Stimulated activated naive B cell treated with anti-CD40 and anti-IgM and Interleukin-4, amounts not matched to agents 10 μg/mL and 1 μg/mL and 100 μg/mL, for 72 hours (primary cell): ENCODE measurements at regions not wholly inside any gene's neighbourhood (a gene's known extent, or its start where the extent isn't known, plus 50 kb on each side); places are given as distances from the start of the nearest gene placed in this dataset.

Experiments used
- ATAC-seq, 2 donors: fragments of 150-1000 bp; cut with Tn5 transposase; replicated peaks; 2 replicates each; pipeline ENCODE4 v1.10.0; 2021; ENCODE audit warnings: moderate library complexity in 1 of 2
- DNase-seq: peaks from one replicate; pipeline ENCODE4 v3.0.0; 2021
- H3K27ac Mint-ChIP-seq: one replicate; pipeline ENCODE4 v1.8.0; 2022; ENCODE audit warnings: mild to moderate bottlenecking, mixed read lengths
- H3K27me3 Mint-ChIP-seq, 2 donors: one replicate each; pipeline ENCODE4 v1.8.0; 2022; ENCODE audit warnings: mixed read lengths in 2 of 2
- H3K36me3 Mint-ChIP-seq, 2 donors: one replicate each; pipeline ENCODE4 v1.8.0; 2022; ENCODE audit warnings: mixed read lengths in 2 of 2, mild to moderate bottlenecking in 1 of 2
- H3K4me1 Mint-ChIP-seq, 2 donors: one replicate each; pipeline ENCODE4 v1.8.0; 2022; ENCODE audit warnings: mixed read lengths in 2 of 2, mild to moderate bottlenecking in 1 of 2
- H3K4me3 Mint-ChIP-seq, 2 donors: one replicate each; pipeline ENCODE4 v1.8.0; 2022; ENCODE audit warnings: mild to moderate bottlenecking in 2 of 2, mixed read lengths in 2 of 2, moderate library complexity in 1 of 2
- H3K9me3 Mint-ChIP-seq, 2 donors: one replicate each; pipeline ENCODE4 v1.8.0; 2022; ENCODE audit warnings: mixed read lengths in 2 of 2, mild to moderate bottlenecking in 1 of 2

GRCh38 chr20:57808264-57809070, 98.7 kb upstream of the PMEPA1 start:
- Mint-ChIP-seq H3K27ac (no peak overlapping the region), H3K4me1 (no peaks in the 10 kb centered on the region), H3K36me3 (no peaks in the 10 kb centered on the region), H3K27me3 (peaks cover 37 to 40% of the 10 kb centered on the region in 2 donors), H3K9me3 (no peaks in the 10 kb centered on the region), H3K4me3 (no peak overlapping the region)
- ATAC-seq (no peak), DNase-seq (no peak)

- Mint-ChIP-seq H3K4me1 (no peaks in the 10 kb centered on the region), H3K9me3 (no peaks in the 10 kb centered on the region), H3K4me3 (no peak overlapping the region), H3K36me3 (no peaks in the 10 kb centered on the region), H3K27me3 (peaks cover 37 to 39% of the 10 kb centered on the region in 2 donors), H3K27ac (no peak overlapping the region)
- DNase-seq = no peak
- ATAC-seq = no peak
Observed at GRCh38 chr20:57807401-57808263, 97.8 kb upstream of the PMEPA1 start.

- Mint-ChIP-seq H3K4me3 (no peak overlapping the region), H3K4me1 (no peaks in the 10 kb centered on the region), H3K27me3 (peaks cover 32 to 36% of the 10 kb centered on the region in 2 donors), H3K27ac (no peak overlapping the region), H3K36me3 (no peaks in the 10 kb centered on the region), H3K9me3 (no peaks in the 10 kb centered on the region)
- peak in 1 of 2 donors; percentile 21 for ATAC-seq
- no peak for DNase-seq
Observed at GRCh38 chr20:57806975-57807374, 97.2 kb upstream of the PMEPA1 start.

- Mint-ChIP-seq H3K27ac (no peak overlapping the region), H3K36me3 (no peaks in the 10 kb centered on the region), H3K9me3 (no peaks in the 10 kb centered on the region), H3K4me3 (no peak overlapping the region), H3K4me1 (no peaks in the 10 kb centered on the region), H3K27me3 (peaks cover 29 to 33% of the 10 kb centered on the region in 2 donors)
- DNase-seq (no peak), ATAC-seq (no peak)
Observed at GRCh38 chr20:57806476-57806875, 96.7 kb upstream of the PMEPA1 start.

GRCh38 chr20:57805747-57806146, 95.9 kb upstream of the PMEPA1 start:
- H3K9me3 Mint-ChIP-seq = no peaks in the 10 kb centered on the region
- no peaks in the 10 kb centered on the region for H3K36me3 Mint-ChIP-seq
- no peaks in the 10 kb centered on the region for H3K4me1 Mint-ChIP-seq
- H3K27me3 Mint-ChIP-seq = peaks cover 22 to 32% of the 10 kb centered on the region in 2 donors
- ATAC-seq (no peak), DNase-seq (no peak)
- no peak overlapping the region for H3K4me3 Mint-ChIP-seq
- no peak overlapping the region for H3K27ac Mint-ChIP-seq

GRCh38 chr20:57804470-57805250, 94.8 kb upstream of the PMEPA1 start:
- ATAC-seq = no peak
- Mint-ChIP-seq H3K27ac (no peak overlapping the region), H3K9me3 (no peaks in the 10 kb centered on the region), H3K36me3 (no peaks in the 10 kb centered on the region), H3K27me3 (peaks cover 22 to 32% of the 10 kb centered on the region in 2 donors), H3K4me1 (no peaks in the 10 kb centered on the region), H3K4me3 (no peak overlapping the region)
- DNase-seq = no peak

- Mint-ChIP-seq H3K36me3 (no peaks in the 10 kb centered on the region), H3K4me1 (no peaks in the 10 kb centered on the region), H3K27me3 (peaks cover 22 to 32% of the 10 kb centered on the region in 2 donors), H3K27ac (no peak overlapping the region), H3K4me3 (no peak overlapping the region), H3K9me3 (no peaks in the 10 kb centered on the region)
- DNase-seq (no peak), ATAC-seq (no peak)
Observed at GRCh38 chr20:57803508-57804005, 93.7 kb upstream of the PMEPA1 start.

- Mint-ChIP-seq H3K4me3 (no peak overlapping the region), H3K9me3 (no peaks in the 10 kb centered on the region), H3K27ac (no peak overlapping the region), H3K27me3 (peaks cover 21 to 32% of the 10 kb centered on the region in 2 donors), H3K36me3 (no peaks in the 10 kb centered on the region), H3K4me1 (no peaks in the 10 kb centered on the region)
- no peak for ATAC-seq
- no peak for DNase-seq
Observed at GRCh38 chr20:57802765-57803507, 93.1 kb upstream of the PMEPA1 start.

GRCh38 chr20:57801581-57801980, 91.8 kb upstream of the PMEPA1 start:
- Mint-ChIP-seq H3K36me3 (no peaks in the 10 kb centered on the region), H3K9me3 (no peaks in the 10 kb centered on the region), H3K4me1 (no peaks in the 10 kb centered on the region), H3K4me3 (no peak overlapping the region), H3K27me3 (peaks cover 8 to 19% of the 10 kb centered on the region in 2 donors), H3K27ac (no peak overlapping the region)
- ATAC-seq (no peak), DNase-seq (no peak)

GRCh38 chr20:57800791-57801430, 91.1 kb upstream of the PMEPA1 start:
- no peak overlapping the region for H3K4me3 Mint-ChIP-seq
- no peak overlapping the region for H3K27ac Mint-ChIP-seq
- DNase-seq (no peak), ATAC-seq (no peak)
- H3K4me1 Mint-ChIP-seq = no peaks in the 10 kb centered on the region
- no peaks in the 10 kb centered on the region for H3K9me3 Mint-ChIP-seq
- H3K27me3 Mint-ChIP-seq = peaks cover 2 to 18% of the 10 kb centered on the region in 2 donors
- H3K36me3 Mint-ChIP-seq = no peaks in the 10 kb centered on the region

GRCh38 chr20:57797401-57797800, 87.6 kb upstream of the PMEPA1 start:
- H3K27ac Mint-ChIP-seq = no peak overlapping the region

GRCh38 chr20:57795977-57796560, 86.3 kb upstream of the PMEPA1 start:
- DNase-seq (no peak), ATAC-seq (no peak)
- Mint-ChIP-seq H3K4me3 (no peak overlapping the region), H3K4me1 (peaks cover 7 to 14% of the 10 kb centered on the region in 2 donors), H3K36me3 (no peaks in the 10 kb centered on the region), H3K9me3 (peaks cover 6 to 7% of the 10 kb centered on the region in 2 donors), H3K27ac (no peak overlapping the region), H3K27me3 (peaks cover 5% of the 10 kb centered on the region in 2 donors)

More at GRCh38 chr20:57797401-57797800, 87.6 kb upstream of the PMEPA1 start:
- H3K36me3 Mint-ChIP-seq = no peaks in the 10 kb centered on the region
- ATAC-seq (no peak), DNase-seq (no peak)
- H3K4me3 Mint-ChIP-seq = no peak overlapping the region
- peaks cover 0 to 5% of the 10 kb centered on the region in 2 donors for H3K27me3 Mint-ChIP-seq
- H3K9me3 Mint-ChIP-seq = no peaks in the 10 kb centered on the region
- H3K4me1 Mint-ChIP-seq = peaks cover 3 to 5% of the 10 kb centered on the region in 2 donors

- H3K4me1 Mint-ChIP-seq = peaks cover 7 to 14% of the 10 kb centered on the region in 2 donors
- no peak overlapping the region for H3K4me3 Mint-ChIP-seq
- H3K9me3 Mint-ChIP-seq = peaks cover 6 to 7% of the 10 kb centered on the region in 2 donors
- H3K27ac Mint-ChIP-seq = no peak overlapping the region
- DNase-seq (no peak), ATAC-seq (no peak)
- H3K36me3 Mint-ChIP-seq = no peaks in the 10 kb centered on the region
- peaks cover 5% of the 10 kb centered on the region in 2 donors for H3K27me3 Mint-ChIP-seq
Observed at GRCh38 chr20:57795342-57795697, 85.5 kb upstream of the PMEPA1 start.
